Bone marrow (tissue), 2 donors: ENCODE measurements at regions not wholly inside any gene's neighbourhood (a gene's known extent, or its start where the extent isn't known, plus 50 kb on each side); places are given as distances from the start of the nearest gene placed in this dataset.
"Not testable (repeated sequence)": the region's sequence is repeated elsewhere in the genome, so short reads cannot be mapped to it uniquely, and the experiment has no call there.

ENCODE experiments used
- DNase-seq, 2 donors: peaks; one replicate each; lab custom pipeline; 2025; lab: John Stamatoyannopoulos, UW

- DNase-seq, result not testable (repeated sequence)
Observed at GRCh38 chrX:65825226-65825625, 157.8 kb downstream of the MSN start.

- peak in 1 of 2 donors; percentile 1 for DNase-seq
Observed at GRCh38 chrX:65821721-65822496, 154.5 kb downstream of the MSN start.

- not testable (repeated sequence) for DNase-seq
Observed at GRCh38 chrX:65819983-65820382, 152.5 kb downstream of the MSN start.

GRCh38 chrX:65813245-65813644, 145.8 kb downstream of the MSN start:
- DNase-seq, result no peak

- DNase-seq, result peak in 1 of 2 donors; percentile 6
Observed at GRCh38 chrX:65811558-65812228, 144.2 kb downstream of the MSN start.
